ENCODE measurements at regions not wholly inside any gene's neighbourhood (a gene's known extent, or its start where the extent isn't known, plus 50 kb on each side); places are given as distances from the start of the nearest gene placed in this dataset.

DNA sequence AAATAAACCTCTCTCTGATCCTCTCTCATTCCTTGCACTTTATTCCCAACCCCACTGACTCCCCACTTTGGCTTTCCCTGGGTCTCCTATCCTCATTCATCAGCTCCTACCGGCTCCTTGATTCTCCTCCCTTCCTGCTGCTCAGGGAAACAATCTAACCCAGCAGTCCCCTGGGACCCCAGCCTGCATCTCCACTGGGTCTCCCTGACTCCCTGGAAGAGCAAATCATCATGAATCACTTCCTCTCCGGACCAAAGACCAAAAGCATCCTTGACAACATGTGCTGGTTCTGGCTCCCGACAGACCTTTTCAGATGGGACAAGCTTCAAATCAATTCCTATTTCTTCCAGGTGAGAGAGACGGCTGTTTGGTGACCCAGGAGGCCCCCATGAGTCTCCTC, 76.6 kb downstream of the HSPB8 start:
- ATAC-seq, result no peak
- 2% methylated on average over 4 of the region's 4 CpGs for WGBS (ENCODE audit: missing lambda C conversion rate)
- Histone ChIP-seq H3K27ac (no peak overlapping the region), H3K4me2 (no peak overlapping the region), H3K4me1 (no peaks in the 10 kb centered on the region), H3K4me3 (no peak overlapping the region), H3K9me3 (no peaks in the 10 kb centered on the region)
- ChIA-PET POLR2A (no interaction called here), CTCF (interaction anchor here (0.8 kb wide), 1 partner anchor 16 kb away, joined by 3 read pairs; no protein-coding TSS in a partner anchor)
- no peak for DNase-seq (ENCODE audit: low read depth in 1 of 2, low spot score in 1 of 2)
- TF ChIP-seq, protein P1, sequence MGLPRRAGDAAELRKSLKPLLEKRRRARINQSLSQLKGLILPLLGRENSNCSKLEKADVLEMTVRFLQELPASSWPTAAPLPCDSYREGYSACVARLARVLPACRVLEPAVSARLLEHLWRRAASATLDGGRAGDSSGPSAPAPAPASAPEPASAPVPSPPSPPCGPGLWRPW (IDR thresholded peaks at IDR 0.05), result no peak
- no peak for TF ChIP-seq ZFP36 (IDR thresholded peaks at IDR 0.05; ENCODE audit: borderline replicate concordance, partially characterized antibody)
- TF ChIP-seq MAZ (IDR thresholded peaks at IDR 0.05; ENCODE audit: borderline replicate concordance, low read depth, low read length), result no peak
- TF ChIP-seq CHD2 (IDR thresholded peaks at IDR 0.05; ENCODE audit: low read length, partially characterized antibody), result no peak
- no peak for TF ChIP-seq JUN (IDR thresholded peaks at IDR 0.05)
- TF ChIP-seq ZNF302 (CRISPR knock-in tag; IDR thresholded peaks at IDR 0.05), result no peak
- no peak for TF ChIP-seq HOXB5 (CRISPR knock-in tag; IDR thresholded peaks at IDR 0.05)
- no peak for TF ChIP-seq RFX5 (IDR thresholded peaks at IDR 0.05)
- no peak for FAIRE-seq

DNA sequence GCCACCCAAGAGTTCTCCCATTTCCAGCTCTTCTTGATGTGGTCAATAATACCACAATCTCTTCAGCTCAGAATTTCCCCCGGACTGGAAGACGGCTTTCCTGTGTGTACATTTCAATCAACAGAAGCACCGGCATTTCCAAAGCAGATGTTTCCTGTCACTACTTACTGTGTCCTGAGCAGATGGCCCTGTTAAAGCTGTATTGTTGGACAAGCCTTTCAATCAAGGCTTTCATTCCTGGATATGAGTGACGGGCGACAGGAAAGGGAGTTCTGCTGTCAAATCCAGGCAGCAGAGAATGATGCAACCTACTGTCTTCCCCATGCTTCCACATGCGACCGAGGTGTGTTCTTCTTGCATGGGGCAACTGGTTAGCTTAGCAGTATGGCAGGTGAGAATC, 76.4 kb upstream of the CCDC60 start:
- ChIA-PET CTCF (interaction anchor here (1.2 to 2.0 kb wide), 2 partner anchors 17 to 18 kb away, joined by 4 read pairs; no protein-coding TSS in a partner anchor), POLR2A (no interaction called here)
- WGBS (ENCODE audit: missing lambda C conversion rate), result 26% methylated on average over 7 of the region's 7 CpGs

DNA sequence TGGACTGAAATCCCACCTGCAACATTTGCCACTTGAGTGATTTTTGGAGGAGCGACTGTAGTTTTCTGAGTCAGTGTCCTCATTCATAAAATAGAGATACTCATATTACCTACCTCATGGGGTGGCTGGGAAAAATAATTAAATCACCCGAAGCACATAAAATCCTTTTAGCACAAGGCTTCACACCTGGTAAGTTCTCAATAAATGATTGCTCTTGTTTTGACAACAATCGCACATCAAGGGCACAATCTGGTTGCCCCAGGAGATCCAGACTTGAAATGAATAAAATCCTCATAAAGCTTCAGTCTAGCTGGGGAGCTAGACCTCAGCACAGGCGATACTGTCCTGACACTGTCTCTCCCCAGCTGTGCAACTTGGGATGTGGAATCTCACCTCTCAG, 76.0 kb upstream of the CCDC60 start:
- FAIRE-seq, result no peak
- ChIA-PET POLR2A (no interaction called here), CTCF (interaction anchor here (0.7 to 2.0 kb wide), 4 partner anchors 11 to 822 kb away, joined by 3 to 5 read pairs (median 4); no protein-coding TSS in a partner anchor)
- no peak overlapping the region for H3K27ac ChIP-seq
- H3K9me3 ChIP-seq, result no peaks in the 10 kb centered on the region
- no peak for ATAC-seq
- no peak overlapping the region for H3K4me2 ChIP-seq
- TF ChIP-seq ZNF302 (CRISPR knock-in tag; IDR thresholded peaks at IDR 0.05) (no peak), GATA3 (IDR thresholded peaks at IDR 0.05; ENCODE audit: borderline replicate concordance) (no peak), RAD21 (conservative IDR thresholded peaks at IDR 0.05 in 1 of 2, IDR thresholded peaks at IDR 0.05 in 1 of 2) (no peak), BHLHE40 (IDR thresholded peaks at IDR 0.05; ENCODE audit: low read depth, low read length) (no peak), HOXB5 (CRISPR knock-in tag; IDR thresholded peaks at IDR 0.05) (no peak), JUN (IDR thresholded peaks at IDR 0.05) (no peak), CHD4 (IDR thresholded peaks at IDR 0.05; ENCODE audit: borderline replicate concordance) (no peak), CBX8 (IDR thresholded peaks at IDR 0.05) (no peak), KDM5A (IDR thresholded peaks at IDR 0.05) (no peak), EP300 (IDR thresholded peaks at IDR 0.05) (no peak)
- TF ChIP-seq, protein P2, sequence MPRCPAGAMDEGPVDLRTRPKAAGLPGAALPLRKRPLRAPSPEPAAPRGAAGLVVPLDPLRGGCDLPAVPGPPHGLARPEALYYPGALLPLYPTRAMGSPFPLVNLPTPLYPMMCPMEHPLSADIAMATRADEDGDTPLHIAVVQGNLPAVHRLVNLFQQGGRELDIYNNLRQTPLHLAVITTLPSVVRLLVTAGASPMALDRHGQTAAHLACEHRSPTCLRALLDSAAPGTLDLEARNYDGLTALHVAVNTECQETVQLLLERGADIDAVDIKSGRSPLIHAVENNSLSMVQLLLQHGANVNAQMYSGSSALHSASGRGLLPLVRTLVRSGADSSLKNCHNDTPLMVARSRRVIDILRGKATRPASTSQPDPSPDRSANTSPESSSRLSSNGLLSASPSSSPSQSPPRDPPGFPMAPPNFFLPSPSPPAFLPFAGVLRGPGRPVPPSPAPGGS (IDR thresholded peaks at IDR 0.05), result no peak
- H3K4me1 ChIP-seq, result no peaks in the 10 kb centered on the region
- no peak for DNase-seq (ENCODE audit: low read depth in 1 of 2, low spot score in 1 of 2)
- 29% methylated on average over 4 of the region's 4 CpGs for WGBS (ENCODE audit: missing lambda C conversion rate)
- H3K4me3 ChIP-seq, result no peak overlapping the region

More for the DNA sequence above, 76.4 kb upstream of the CCDC60 start:
- Histone ChIP-seq H3K9me3 (no peaks in the 10 kb centered on the region), H3K4me1 (no peaks in the 10 kb centered on the region), H3K27ac (no peak overlapping the region), H3K4me3 (no peak overlapping the region), H3K4me2 (no peak overlapping the region)
- TF ChIP-seq, protein P3, sequence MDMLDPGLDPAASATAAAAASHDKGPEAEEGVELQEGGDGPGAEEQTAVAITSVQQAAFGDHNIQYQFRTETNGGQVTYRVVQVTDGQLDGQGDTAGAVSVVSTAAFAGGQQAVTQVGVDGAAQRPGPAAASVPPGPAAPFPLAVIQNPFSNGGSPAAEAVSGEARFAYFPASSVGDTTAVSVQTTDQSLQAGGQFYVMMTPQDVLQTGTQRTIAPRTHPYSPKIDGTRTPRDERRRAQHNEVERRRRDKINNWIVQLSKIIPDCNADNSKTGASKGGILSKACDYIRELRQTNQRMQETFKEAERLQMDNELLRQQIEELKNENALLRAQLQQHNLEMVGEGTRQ (IDR thresholded peaks at IDR 0.05), result no peak
- TF ChIP-seq NR3C1 (IDR thresholded peaks at IDR 0.05) (no peak), HOXA7 (CRISPR knock-in tag; IDR thresholded peaks at IDR 0.05) (no peak), ZC3H11A (IDR thresholded peaks at IDR 0.05) (no peak), SREBF2 (IDR thresholded peaks at IDR 0.05) (no peak)
- TF ChIP-seq, protein P4, sequence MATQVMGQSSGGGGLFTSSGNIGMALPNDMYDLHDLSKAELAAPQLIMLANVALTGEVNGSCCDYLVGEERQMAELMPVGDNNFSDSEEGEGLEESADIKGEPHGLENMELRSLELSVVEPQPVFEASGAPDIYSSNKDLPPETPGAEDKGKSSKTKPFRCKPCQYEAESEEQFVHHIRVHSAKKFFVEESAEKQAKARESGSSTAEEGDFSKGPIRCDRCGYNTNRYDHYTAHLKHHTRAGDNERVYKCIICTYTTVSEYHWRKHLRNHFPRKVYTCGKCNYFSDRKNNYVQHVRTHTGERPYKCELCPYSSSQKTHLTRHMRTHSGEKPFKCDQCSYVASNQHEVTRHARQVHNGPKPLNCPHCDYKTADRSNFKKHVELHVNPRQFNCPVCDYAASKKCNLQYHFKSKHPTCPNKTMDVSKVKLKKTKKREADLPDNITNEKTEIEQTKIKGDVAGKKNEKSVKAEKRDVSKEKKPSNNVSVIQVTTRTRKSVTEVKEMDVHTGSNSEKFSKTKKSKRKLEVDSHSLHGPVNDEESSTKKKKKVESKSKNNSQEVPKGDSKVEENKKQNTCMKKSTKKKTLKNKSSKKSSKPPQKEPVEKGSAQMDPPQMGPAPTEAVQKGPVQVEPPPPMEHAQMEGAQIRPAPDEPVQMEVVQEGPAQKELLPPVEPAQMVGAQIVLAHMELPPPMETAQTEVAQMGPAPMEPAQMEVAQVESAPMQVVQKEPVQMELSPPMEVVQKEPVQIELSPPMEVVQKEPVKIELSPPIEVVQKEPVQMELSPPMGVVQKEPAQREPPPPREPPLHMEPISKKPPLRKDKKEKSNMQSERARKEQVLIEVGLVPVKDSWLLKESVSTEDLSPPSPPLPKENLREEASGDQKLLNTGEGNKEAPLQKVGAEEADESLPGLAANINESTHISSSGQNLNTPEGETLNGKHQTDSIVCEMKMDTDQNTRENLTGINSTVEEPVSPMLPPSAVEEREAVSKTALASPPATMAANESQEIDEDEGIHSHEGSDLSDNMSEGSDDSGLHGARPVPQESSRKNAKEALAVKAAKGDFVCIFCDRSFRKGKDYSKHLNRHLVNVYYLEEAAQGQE (IDR thresholded peaks at IDR 0.05), result no peak
- TF ChIP-seq, protein P5, sequence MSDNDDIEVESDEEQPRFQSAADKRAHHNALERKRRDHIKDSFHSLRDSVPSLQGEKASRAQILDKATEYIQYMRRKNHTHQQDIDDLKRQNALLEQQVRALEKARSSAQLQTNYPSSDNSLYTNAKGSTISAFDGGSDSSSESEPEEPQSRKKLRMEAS (IDR thresholded peaks at IDR 0.05), result no peak
- ATAC-seq, result no peak
- DNase-seq (ENCODE audit: low read depth in 1 of 2, low spot score in 1 of 2), result no peak
- no peak for FAIRE-seq

Measured in A549 (cell line).